Fibroblast of pulmonary artery (primary cell): ENCODE measurements at regions not wholly inside any gene's neighbourhood (a gene's known extent, or its start where the extent isn't known, plus 50 kb on each side); places are given as distances from the start of the nearest gene placed in this dataset.
A peak's percentile ranks its signal among the peaks of the same experiment; 100 is the strongest.

Source experiments
- DNase-seq: peaks from one replicate; pipeline ENCODE4 v3.0.0-alpha.2; 2010; ENCODE audit warnings: low read depth
- H3K4me3 ChIP-seq: replicated peaks from 2 replicates; pipeline ENCODE4 v1.5.1; 2011; ENCODE audit warnings: low read depth, mild to moderate bottlenecking, control low read depth, low read length, moderate library complexity
- CTCF ChIP-seq: IDR thresholded peaks from 2 replicates; pipeline ENCODE4 v1.5.1; 2011; ENCODE audit warnings: mild to moderate bottlenecking, control low read depth, low read length, inconsistent platforms; ENCODE audit errors: missing control alignments

GRCh38 chr22:46055181-46055875 is 78.4 kb upstream of the WNT7B start:
- no peak for TF ChIP-seq CTCF
- H3K4me3 ChIP-seq, result peak overlapping the region; percentile 60
- DNase-seq, result no peak

DNA sequence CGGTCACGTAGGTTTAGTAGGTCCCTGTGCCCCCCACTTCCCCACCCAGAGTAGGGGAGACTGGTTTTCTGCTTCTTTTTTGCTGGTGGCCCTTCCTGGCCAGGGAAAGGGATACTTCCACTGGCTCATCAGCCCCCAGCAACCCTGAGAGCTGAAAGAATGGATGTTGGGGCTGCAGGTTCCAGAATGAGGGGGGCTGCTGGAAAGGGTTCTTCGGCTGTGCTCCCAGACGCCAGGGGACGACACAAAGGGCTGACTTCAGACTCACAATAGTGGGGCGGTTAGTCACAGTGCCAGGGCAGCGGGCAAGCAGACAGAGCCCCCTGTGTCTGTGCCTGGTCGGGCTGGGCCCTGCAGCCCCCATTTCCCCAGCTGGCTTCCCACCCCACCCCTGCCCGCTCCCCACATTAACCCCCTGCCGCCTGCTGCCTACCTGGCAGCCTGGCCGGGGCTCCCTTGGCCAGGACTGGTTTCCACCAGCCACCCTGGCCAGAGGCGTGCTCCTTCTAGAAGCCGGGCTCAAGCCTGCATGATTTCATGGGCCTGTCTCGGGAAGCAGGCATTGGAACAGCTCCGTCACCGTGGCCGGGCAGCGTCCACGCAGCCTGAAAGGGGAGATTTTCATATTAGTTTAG is 79.1 kb upstream of the WNT7B start:
- no peak overlapping the region for H3K4me3 ChIP-seq
- DNase-seq, result no peak
- no peak for TF ChIP-seq CTCF

DNA sequence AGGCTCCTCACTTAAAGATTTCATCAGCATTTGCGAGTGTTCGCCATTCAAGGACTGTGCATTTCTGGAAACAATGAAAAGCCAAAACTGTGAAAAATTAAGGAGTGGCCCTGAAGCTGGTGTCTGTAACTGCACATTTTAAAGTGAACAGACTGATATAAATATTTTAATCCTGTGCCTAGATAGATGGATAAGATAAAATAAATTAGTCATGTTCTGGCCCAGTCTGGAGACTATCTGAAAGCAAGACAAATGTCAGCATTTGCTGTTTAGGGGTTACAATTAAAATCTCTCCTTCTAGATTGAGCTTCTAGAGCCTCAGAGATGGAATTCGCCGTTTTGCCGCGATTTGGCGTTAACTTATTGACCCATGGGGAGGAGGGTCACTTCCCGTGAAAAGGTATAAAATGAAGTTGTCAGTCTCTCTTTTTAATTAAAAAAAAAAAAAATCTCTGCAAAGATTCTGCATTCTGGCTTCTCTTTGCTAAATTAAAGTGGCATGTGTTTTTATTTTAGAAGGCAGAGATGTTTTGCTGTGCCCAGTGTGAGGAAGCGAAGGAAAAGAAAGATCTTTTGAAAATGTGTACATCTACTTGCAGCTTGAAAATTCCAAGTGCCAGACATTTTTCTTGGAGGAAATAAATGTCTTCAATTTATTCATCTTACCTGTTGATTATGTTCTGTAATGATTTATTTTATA is 79.7 kb upstream of the WNT7B start:
- DNase-seq, result no peak
- H3K4me3 ChIP-seq, result no peak overlapping the region
- no peak for TF ChIP-seq CTCF

DNA sequence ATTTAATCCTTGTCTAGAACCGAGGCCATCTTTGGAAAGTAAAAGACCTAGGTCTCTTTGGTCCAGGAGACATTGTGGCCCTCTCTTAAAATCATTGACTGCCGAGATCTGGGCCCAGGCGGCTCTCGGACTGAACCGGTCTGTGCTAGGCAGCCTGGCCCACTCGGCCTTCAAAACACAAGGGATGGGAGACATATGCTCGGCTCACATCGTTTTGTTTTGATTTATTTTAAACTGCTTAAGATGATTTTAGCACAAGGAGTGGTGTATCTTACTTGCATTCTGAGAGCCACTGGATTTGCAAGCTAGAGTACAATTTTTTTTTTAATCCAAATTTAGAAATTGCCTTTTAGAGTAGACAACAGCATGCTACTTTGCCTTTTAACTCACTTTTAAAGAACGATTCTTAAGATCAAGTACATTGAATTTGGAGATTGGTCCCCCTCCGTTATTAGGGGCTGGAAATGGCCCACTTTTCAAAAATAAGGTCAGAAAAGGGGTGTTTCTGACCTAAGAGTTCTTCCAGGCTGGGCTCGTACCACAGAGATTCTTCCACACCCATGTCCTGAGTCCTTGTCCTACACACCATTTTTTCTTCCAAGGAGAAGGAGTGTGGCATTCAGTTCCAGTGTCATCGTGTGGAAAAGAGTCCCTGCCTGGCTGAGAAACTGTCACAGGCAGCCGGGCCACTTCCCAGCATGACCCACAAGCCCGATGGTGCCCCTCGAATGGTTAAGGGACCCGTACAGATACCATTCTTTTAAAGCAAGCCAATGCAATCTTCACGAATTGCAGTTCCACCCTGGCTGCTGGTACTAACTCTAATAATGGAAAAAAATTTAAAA is 80.5 kb upstream of the WNT7B start:
- no peak for TF ChIP-seq CTCF
- no peak for DNase-seq

GRCh38 chr22:46058091-46058420 is 81.1 kb upstream of the WNT7B start:
- peak; percentile 51 for DNase-seq
- H3K4me3 ChIP-seq, result peak overlapping the region; percentile 30
- TF ChIP-seq CTCF, result no peak

More for the DNA sequence above, 80.5 kb upstream of the WNT7B start:
- H3K4me3 ChIP-seq, result peak overlapping the region; percentile 30

- TF ChIP-seq CTCF, result no peak
- H3K4me3 ChIP-seq, result peak overlapping the region; percentile 6
- no peak for DNase-seq
Measured at GRCh38 chr22:46058591-46059519, 81.9 kb upstream of the WNT7B start.
